Activated CD4-positive, CD25-positive, alpha-beta regulatory T cell treated with anti-CD3 and anti-CD28 coated beads, Interleukin-2, amount 50 U/mL, for 16 hours (primary cell): ENCODE measurements at regions not wholly inside any gene's neighbourhood (a gene's known extent, or its start where the extent isn't known, plus 50 kb on each side); places are given as distances from the start of the nearest gene placed in this dataset.

Experiments used
- DNase-seq: peaks from one replicate; pipeline ENCODE4 v3.0.0-alpha.2; 2020; ENCODE audit warnings: low read depth, low spot score

DNA sequence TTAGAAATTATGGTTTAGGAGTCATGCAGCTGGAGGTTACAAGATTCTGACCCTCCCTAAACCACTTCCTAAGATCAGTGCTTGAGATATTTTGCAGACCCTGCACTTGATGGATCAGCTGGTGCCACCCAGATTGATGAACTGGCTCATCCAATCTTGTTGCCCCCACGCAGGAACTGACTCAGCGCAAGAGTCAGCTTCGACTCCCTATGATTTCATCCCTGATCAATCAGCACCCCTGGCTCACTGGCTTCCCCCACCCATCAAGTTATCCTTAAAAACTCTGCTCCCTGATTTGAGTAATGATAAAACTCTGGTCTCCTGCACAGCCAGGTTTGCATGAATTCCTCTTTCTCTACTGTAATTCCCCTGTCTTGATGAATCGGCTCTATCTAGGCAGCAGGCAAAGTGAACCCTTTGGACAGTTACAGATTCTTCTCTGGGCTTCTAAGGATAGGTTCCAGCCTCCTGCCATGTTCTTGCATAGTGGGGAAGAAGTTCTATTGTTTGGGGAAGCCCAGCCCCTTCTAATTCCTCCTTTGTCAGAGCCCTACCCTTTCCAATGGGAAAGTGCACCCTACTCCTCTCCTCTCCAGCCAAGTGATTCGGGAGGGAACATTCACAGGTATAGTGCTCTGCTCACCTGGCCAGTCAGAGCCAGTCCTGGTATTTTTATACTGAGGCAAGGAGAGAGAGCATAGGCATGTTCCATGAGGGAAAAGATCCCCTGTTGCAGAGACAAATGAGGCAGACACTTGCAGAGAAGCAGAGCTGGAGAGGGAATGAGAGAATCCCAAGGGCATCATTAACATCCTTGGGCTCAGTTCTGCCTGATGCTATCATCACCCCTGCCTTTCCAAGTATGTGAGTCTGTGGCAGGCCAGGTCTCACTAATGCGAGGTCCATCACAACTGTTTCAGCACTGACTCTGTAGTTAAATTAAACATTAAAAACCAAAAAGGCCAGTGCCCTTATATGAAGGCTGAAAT is 224.4 kb upstream of the GALNT17 start:
- no peak for DNase-seq

DNA sequence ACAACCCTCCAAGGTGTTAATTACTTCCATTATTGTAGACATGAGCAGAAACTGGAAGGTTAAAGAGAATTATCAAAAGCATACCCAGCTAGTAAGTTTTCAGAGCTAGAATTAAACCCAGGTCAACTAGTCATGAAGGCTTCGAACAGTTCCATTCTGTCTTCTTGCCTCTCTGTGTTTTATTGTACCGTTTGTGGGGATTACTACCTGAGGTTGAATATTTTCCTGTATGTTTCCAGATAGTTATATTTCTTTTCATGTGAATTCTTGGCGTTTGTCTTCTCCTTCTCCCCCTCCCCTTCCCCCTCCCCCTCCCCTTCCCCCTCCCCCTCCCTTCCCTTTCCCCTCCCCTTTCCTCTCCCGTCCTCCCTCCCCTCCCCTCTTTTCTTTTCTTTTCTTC is 218.0 kb upstream of the GALNT17 start:
- DNase-seq: no peak

- no peak for DNase-seq
These were observed 216.9 kb upstream of the GALNT17 start for GRCh38 chr7:70915067-70915466.

GRCh38 chr7:70919481-70920073 is 212.4 kb upstream of the GALNT17 start:
- DNase-seq: no peak

DNA sequence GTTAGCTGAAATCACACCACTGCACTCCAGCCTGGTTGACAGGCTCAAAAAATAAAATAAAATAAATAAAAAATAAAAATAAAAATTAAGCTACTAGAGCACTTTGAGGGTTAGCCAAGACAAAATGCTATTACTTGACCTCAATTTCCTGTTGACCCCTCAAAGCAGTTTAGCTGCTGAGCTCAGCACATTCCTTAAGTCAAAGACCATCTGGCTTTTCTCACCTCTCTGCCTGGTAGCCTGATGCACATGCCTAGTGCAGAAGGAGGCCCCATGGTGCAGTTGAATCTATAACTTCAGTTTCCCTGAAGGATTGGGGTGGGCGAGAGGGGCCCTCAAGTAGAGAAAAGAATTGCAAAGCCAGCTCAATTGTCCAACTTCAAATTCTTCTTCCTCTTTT is 211.1 kb upstream of the GALNT17 start:
- no peak for DNase-seq

DNA sequence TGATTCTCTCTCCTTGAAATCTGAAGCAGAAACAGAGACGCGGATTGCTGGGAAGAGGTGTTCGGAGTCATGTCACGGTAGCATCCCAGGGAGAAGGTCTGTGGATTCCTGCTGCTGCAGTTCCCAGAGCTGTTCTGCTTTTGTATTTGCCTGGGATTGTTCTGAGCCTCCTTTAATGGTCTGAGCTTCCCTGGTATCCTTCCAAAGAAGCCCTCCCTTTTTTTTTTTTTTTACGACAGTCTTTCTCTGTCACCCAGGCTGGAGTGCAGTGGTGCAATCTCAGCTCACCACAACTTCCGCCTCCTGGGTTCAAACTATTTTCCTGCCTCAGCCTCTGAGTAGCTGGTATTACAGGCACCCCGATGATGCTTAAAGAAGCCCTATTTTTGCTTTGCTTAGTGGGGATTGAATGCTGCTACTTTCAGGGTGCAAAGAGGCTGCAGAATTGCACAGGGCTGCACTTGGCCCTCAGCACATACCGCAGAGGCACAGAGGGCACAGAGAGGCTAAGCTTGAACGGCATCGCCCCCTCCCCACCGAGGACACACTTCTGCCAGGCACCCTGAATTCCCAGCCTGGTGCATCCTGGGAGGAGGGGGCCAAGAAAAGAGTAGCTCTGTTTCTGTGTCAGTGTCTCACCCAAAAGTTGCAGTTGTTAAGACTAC is 208.6 kb upstream of the GALNT17 start:
- no peak for DNase-seq

DNA sequence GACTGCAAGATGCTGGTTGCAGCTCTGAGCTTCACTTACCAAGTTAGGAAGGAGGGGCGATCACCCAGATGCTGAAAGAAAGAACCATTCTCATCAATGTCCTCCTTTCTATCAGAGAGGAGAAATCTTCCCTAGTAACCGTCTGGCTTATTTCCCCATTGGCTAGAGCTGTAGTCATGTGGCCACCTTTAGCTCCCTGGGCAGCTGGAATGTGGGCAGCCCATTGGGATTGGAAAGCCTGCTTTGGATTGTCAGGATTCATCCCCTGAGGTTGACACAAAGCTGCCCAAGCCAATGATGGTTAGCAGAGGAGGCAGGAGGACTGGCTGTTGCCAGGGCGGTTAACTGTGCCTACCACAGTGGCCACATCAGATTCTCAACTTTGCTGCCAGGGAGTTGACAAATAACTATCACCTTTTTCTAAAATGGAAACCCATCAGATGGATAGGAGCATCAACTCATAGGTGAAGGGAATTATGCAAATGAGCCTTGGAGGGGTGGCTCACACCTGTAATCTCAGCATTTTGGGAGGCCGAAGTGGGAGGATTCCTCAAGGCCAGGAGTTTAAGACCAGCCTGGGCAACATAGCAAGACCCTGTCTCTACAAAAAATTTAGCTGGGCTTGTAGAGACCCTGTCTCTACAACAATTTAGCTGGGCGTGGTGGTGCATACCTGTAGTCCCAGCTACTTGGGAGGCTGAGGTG is 206.4 kb upstream of the GALNT17 start:
- no peak for DNase-seq

DNA sequence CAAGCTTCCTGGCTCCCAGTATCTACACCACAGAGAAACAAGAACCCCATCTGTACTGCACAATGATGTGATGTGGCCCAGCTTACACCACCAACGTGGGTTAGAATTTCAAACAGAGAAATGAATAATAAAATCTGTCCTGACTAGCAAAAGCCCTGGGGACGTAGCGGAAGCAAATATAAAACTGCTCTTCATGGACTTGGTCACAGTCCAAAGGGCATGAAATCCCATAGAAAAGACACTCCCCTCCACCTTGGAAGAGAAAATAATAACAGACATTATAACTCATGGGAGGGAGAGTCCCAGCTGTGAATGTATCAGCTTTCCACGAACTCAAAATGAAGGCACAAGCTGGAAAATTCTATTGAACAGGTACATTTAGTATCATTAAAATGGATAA is 205.3 kb upstream of the GALNT17 start:
- DNase-seq: no peak

DNA sequence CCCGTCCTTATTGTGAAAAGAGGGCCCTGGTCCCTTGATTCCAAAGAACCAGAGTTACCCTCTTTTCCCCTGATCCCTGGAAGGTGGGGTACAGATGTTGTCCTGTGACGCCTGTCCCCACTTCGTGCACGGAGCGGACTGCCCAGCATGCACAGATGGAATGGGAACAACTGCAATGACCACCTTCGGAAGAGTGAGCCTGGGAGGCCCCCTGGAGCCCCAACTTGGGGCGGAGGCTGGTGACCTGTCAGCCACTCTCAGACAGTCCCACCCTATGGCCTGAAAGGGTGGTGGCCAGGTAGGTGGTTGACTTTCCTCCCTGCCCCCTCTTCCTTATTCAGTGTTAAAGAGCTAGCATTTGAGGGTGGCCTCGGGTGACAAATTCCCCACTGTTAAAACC is 196.6 kb upstream of the GALNT17 start:
- DNase-seq: no peak

- DNase-seq: no peak
These were observed 196.1 kb upstream of the GALNT17 start for GRCh38 chr7:70935854-70936253.

- DNase-seq: no peak
These were observed 194.5 kb upstream of the GALNT17 start for GRCh38 chr7:70937424-70937823.

DNA sequence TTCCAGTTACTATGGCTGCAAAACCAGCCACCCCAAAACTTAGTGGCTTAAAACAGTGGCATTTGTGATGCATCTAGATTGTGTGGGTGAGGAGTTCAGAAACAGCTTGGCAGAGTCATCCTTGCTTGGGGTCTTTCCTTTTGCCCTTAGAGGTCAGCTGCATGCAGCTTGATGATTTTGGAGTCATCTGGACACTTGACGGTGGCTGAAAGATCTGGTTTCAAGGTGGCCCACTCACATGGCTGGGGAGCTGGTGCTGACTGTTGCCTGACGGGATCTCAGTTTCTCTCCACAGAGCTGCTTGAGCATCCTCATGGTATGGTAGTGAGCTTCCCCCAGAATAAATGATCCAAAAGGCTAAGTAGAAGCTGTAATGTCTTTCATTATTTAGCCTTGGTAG is 191.3 kb upstream of the GALNT17 start:
- no peak for DNase-seq

DNA sequence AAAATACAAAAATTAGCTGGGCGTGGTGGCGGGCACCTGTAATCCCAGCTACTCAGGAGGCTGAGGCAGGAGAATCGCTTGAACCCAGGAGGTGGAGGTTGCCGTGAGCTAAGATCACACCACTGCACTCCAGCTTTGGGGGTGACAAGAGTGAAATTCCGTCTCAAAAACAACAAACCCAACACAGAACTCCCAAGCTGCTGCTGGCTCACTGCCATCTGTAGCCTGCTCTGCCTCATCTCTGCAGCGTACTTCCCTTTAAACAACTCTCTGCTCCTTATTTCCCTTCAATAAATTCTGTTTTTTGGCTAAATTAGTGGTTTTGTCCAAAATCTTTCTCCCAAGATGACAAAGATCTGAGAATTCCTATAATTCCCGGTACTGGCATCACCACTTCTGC is 189.2 kb upstream of the GALNT17 start:
- DNase-seq: no peak

- no peak for DNase-seq
These were observed 187.4 kb upstream of the GALNT17 start for GRCh38 chr7:70944516-70944915.

DNA sequence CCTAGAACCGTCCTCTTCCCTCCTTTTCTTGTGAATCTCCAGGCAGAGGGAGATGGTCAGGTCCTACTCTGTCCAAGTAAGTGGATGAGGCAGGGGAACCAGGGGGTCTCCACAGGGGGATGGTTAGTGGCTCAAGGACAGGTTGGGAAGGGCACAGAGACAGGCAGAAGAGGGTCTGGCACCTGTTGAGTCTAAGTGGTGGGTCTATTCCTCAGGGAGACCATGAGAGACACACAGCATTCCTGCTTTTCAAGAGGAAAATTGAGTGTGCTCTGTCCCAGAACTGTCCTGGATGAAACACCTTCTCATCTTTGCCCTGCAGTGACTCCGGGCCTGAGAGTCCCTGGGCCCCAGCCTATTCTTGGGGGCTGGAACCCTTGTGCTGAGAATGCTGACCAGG is 184.8 kb upstream of the GALNT17 start:
- DNase-seq: no peak

- DNase-seq: no peak
These were observed 182.1 kb upstream of the GALNT17 start for GRCh38 chr7:70949862-70950261.

DNA sequence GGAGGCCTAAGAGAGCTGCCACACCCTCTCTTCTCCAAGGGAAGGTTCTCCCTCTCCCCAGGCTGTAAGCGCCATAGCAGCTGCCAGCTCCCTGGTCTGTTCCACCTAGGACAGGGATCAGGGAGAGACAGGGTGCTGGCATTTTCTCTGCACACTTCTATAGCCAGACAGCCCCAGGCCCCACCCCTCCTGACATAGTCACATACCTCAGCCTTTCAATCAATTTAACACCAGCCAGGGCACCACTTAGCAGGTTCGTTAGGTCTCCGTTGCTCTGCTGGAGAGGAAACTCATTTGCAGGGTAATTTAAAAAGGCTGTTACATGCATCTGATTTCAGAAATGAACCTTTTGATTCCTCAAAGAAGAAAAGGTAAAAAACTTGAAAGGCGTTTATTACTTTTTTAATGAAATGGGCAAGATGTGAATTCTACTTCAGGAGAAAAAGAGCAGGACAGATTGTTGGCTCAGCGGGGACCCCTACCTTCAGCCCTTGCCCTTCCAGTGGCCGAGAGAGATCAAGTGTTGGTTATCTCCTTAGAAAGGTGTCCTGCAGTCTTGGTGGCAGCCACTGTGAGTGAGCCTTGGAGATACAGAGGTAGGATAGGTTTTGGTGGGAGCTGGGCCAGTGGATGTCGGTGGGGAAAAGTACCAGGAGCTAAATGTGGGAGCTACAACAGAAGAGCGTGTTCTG is 180.5 kb upstream of the GALNT17 start:
- no peak for DNase-seq

DNA sequence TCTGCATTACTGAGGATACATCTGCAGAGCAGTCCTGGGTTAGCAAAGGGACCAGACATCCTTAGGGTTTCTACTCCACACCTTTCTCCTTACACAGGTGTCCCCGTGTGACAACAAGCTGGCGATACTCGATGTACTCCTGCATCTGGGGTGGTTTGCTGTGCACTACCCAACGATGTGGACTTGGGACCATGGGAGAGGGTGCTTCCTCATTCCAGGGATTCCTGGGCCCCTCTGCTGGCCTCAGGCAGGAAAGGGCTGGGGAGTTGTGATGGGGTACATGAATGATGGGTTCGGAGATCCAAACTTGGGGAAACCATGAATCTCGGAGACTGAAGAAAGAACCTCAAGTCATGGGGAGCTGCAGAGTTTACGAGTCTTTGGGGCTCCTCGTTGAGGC is 179.6 kb upstream of the GALNT17 start:
- no peak for DNase-seq

- DNase-seq: no peak
These were observed 178.6 kb upstream of the GALNT17 start for GRCh38 chr7:70953331-70953741.

GRCh38 chr7:70953796-70954195 is 178.1 kb upstream of the GALNT17 start:
- no peak for DNase-seq

DNA sequence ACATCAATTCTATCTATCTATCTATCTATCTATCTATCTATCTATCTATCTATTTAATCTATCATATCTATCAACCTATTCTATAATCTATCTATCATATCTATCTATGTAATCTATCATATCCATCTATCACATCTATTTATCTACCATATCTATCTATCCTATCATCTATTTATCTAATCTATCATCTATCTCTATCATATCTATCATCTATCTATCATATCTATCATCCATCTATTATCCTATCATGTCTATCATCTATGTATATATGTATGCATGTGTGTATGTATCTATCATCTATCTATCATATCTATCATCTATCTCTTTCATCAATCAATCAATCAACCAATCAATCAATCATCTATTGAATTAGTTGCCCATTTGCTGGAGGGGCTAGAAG is 159.3 kb upstream of the GALNT17 start:
- no peak for DNase-seq
